Neural cell (in vitro differentiated cells): ENCODE measurements at regions not wholly inside any gene's neighbourhood (a gene's known extent, or its start where the extent isn't known, plus 50 kb on each side); places are given as distances from the start of the nearest gene placed in this dataset.

Experiments used
- H2AFZ ChIP-seq: fragments of 200-600, 300-800 bp; sonication (generic), shearing (Covaris generic); 2 replicates; pipeline ENCODE4 v1.6.0; 2014; ENCODE audit warnings: low read depth, mild to moderate bottlenecking, antibody characterized with exemption, low read length, moderate library complexity
- H3F3A ChIP-seq: fragments of 200-600 bp; shearing (Covaris generic); 2 replicates; pipeline ENCODE4 v1.6.1; 2016; ENCODE audit warnings: mild to moderate bottlenecking, moderate library complexity, mixed read lengths, antibody characterized with exemption, low read length; ENCODE audit not compliant: insufficient read depth, poor library complexity, severe bottlenecking
- H3K27ac ChIP-seq: fragments of 200-600, 300-800 bp; sonication (generic), shearing (Covaris generic); 2 replicates; pipeline ENCODE4 v1.5.1; 2014; ENCODE audit warnings: mild to moderate bottlenecking, low read length, moderate library complexity
- H3K27me3 ChIP-seq: fragments of 300-800, 200-600 bp; sonication (generic), shearing (Covaris generic); 2 replicates; pipeline ENCODE4 v1.6.0; 2014; ENCODE audit warnings: mild to moderate bottlenecking, low read depth, low read length, moderate library complexity; ENCODE audit not compliant: insufficient read depth
- H3K36me3 ChIP-seq: fragments of 300-800, 200-600 bp; sonication (generic), shearing (Covaris generic); 2 replicates; pipeline ENCODE4 v1.5.1; 2014; ENCODE audit warnings: mild to moderate bottlenecking, antibody characterized with exemption, low read length, moderate library complexity; ENCODE audit not compliant: insufficient read depth
- H3K4me2 ChIP-seq: fragments of 300-800, 200-600 bp; sonication (generic), shearing (Covaris generic); 2 replicates; pipeline ENCODE4 v1.6.0; 2014; ENCODE audit warnings: mild to moderate bottlenecking, low read length
- H3K4me3 ChIP-seq: fragments of 300-800, 200-600 bp; sonication (generic), shearing (Covaris generic); 2 replicates; pipeline ENCODE4 v1.5.1; 2014; ENCODE audit warnings: mild to moderate bottlenecking, low read length, moderate library complexity
- H3K79me2 ChIP-seq: fragments of 200-600 bp; shearing (Covaris generic); replicated peaks from 2 replicates; pipeline ENCODE4 v1.6.0; 2014; ENCODE audit warnings: mild to moderate bottlenecking, low read length, moderate library complexity; ENCODE audit not compliant: insufficient read depth
- H3K9ac ChIP-seq: fragments of 300-800, 200-600 bp; sonication (generic), shearing (Covaris generic); 2 replicates; pipeline ENCODE4 v1.6.1; 2016; ENCODE audit warnings: mild to moderate bottlenecking, low read length, mixed read lengths
- H3K9me2 ChIP-seq: fragments of 200-600 bp; shearing (Covaris generic); 2 replicates; pipeline ENCODE4 v1.6.1; 2016; ENCODE audit warnings: mild to moderate bottlenecking, low read length, mixed read lengths; ENCODE audit not compliant: insufficient read depth
- H3K9me3 ChIP-seq: fragments of 200-600, 300-800 bp; sonication (generic), shearing (Covaris generic); 2 replicates; pipeline ENCODE4 v1.6.1; 2016; ENCODE audit warnings: mild to moderate bottlenecking, mixed run types, low read length, moderate library complexity, mixed read lengths
- H4K20me1 ChIP-seq: fragments of 200-600 bp; shearing (Covaris generic); 2 replicates; pipeline ENCODE4 v1.6.1; 2016; ENCODE audit warnings: mild to moderate bottlenecking, mixed run types; ENCODE audit not compliant: insufficient read depth
- CTCF ChIP-seq: fragments of 450-650 bp; IDR thresholded peaks from 2 replicates; pipeline ENCODE4 v1.5.1; 2014; ENCODE audit warnings: antibody characterized with exemption, mild to moderate bottlenecking, moderate library complexity; ENCODE audit not compliant: poor library complexity, severe bottlenecking
- EP300 ChIP-seq: fragments of 450-650 bp; conservative IDR thresholded peaks from 2 replicates; pipeline ENCODE4 v1.6.1; 2014; ENCODE audit warnings: antibody characterized with exemption, mild to moderate bottlenecking, moderate library complexity; ENCODE audit not compliant: poor library complexity, severe bottlenecking
- EZH2 ChIP-seq: fragments of 200-600, 300-800 bp; shearing (Covaris generic), sonication (generic); IDR thresholded peaks from 2 replicates; pipeline ENCODE4 v1.6.1; 2014; ENCODE audit warnings: antibody characterized with exemption, low read length, borderline replicate concordance, mild to moderate bottlenecking; ENCODE audit not compliant: insufficient read depth, poor library complexity, severe bottlenecking
- MXI1 ChIP-seq: fragments of 450-650 bp; conservative IDR thresholded peaks from 2 replicates; pipeline ENCODE4 v1.6.1; 2014; ENCODE audit warnings: antibody characterized with exemption, mild to moderate bottlenecking; ENCODE audit not compliant: poor library complexity, severe bottlenecking
- POLR2AphosphoS5 ChIP-seq: IDR thresholded peaks from 2 replicates; pipeline ENCODE4 v1.6.1; 2012
- RAD21 ChIP-seq: fragments of 450-650 bp; conservative IDR thresholded peaks from 2 replicates; pipeline ENCODE4 v1.6.1; 2014; ENCODE audit warnings: antibody characterized with exemption, mild to moderate bottlenecking, moderate library complexity
- REST ChIP-seq: IDR thresholded peaks from 2 replicates; pipeline ENCODE4 v1.6.1; 2012; ENCODE audit warnings: borderline replicate concordance
- SMC3 ChIP-seq: fragments of 450-650 bp; conservative IDR thresholded peaks from 2 replicates; pipeline ENCODE4 v1.6.1; 2014; ENCODE audit warnings: antibody characterized with exemption, mild to moderate bottlenecking, moderate library complexity; ENCODE audit not compliant: poor library complexity
- TAF1 ChIP-seq: IDR thresholded peaks from 2 replicates; pipeline ENCODE4 v1.6.1; 2012; ENCODE audit warnings: low read depth

GRCh38 chr9:7348692-7349091 is 450.9 kb downstream of the DMAC1 start:
- Histone ChIP-seq H3K27me3 (no peaks in the 10 kb centered on the region), H3K27ac (no peak overlapping the region), H3K9me2 (no peaks in the 10 kb centered on the region), H3K36me3 (no peaks in the 10 kb centered on the region), H3F3A (no peaks in the 10 kb centered on the region), H3K4me3 (no peak overlapping the region), H3K4me2 (no peak overlapping the region), H3K79me2 (no peaks in the 10 kb centered on the region), H4K20me1 (no peaks in the 10 kb centered on the region), H3K9me3 (no peaks in the 10 kb centered on the region), H2AFZ (no peak overlapping the region), H3K9ac (no peak overlapping the region)
- TF ChIP-seq EZH2 (no peak), EP300 (no peak), SMC3 (no peak), RAD21 (no peak)

- no peaks in the 10 kb centered on the region for H4K20me1 ChIP-seq
Measured at GRCh38 chr9:7347556-7347955, 452.0 kb downstream of the DMAC1 start.

More at GRCh38 chr9:7347556-7347955, 452.0 kb downstream of the DMAC1 start:
- no peak overlapping the region for H3K4me3 ChIP-seq
- H3K4me2 ChIP-seq, result no peak overlapping the region
- H3K9me2 ChIP-seq, result no peaks in the 10 kb centered on the region
- H3K79me2 ChIP-seq, result no peaks in the 10 kb centered on the region
- no peak overlapping the region for H2AFZ ChIP-seq
- H3F3A ChIP-seq, result no peaks in the 10 kb centered on the region
- TF ChIP-seq REST (no peak), TAF1 (no peak), RAD21 (no peak), EZH2 (no peak), MXI1 (no peak), SMC3 (no peak), POLR2AphosphoS5 (no peak), CTCF (no peak), EP300 (no peak)
- H3K36me3 ChIP-seq, result no peaks in the 10 kb centered on the region
- H3K27ac ChIP-seq, result no peak overlapping the region
- H3K27me3 ChIP-seq, result no peaks in the 10 kb centered on the region
- H3K9ac ChIP-seq, result no peak overlapping the region
- no peaks in the 10 kb centered on the region for H3K9me3 ChIP-seq
